Prostate gland (tissue), 2 donors: ENCODE measurements at regions not wholly inside any gene's neighbourhood (a gene's known extent, or its start where the extent isn't known, plus 50 kb on each side); places are given as distances from the start of the nearest gene placed in this dataset.
"Not testable (repeated sequence)": the region's sequence is repeated elsewhere in the genome, so short reads cannot be mapped to it uniquely, and the experiment has no call there.

ENCODE experiments used
- CTCF ChIP-seq, 4 experiments: fragments of 200-600 bp in 2 of 4; fragments of 450-650 bp in 2 of 4; sonication (generic) in 2 of 4; IDR thresholded peaks; 1 replicate in 3 of 4; 2 replicates in 1 of 4; pipeline ENCODE4 v1.5.1; 2016 to 2019; ENCODE audit warnings: antibody characterized with exemption in 4 of 4, mild to moderate bottlenecking in 2 of 4, moderate library complexity in 2 of 4
- POLR2A ChIP-seq: fragments of 450-650 bp; IDR thresholded peaks from one replicate; pipeline ENCODE4 v1.6.1; 2016; ENCODE audit warnings: antibody characterized with exemption, mild to moderate bottlenecking

- not testable (repeated sequence) for TF ChIP-seq CTCF (IDR thresholded peaks at IDR 0.05); POLR2A
Measured at GRCh38 chr4:75253094-75253493, 261.1 kb downstream of the RCHY1 start.
